ENCODE measurements at regions not wholly inside any gene's neighbourhood (a gene's known extent, or its start where the extent isn't known, plus 50 kb on each side); places are given as distances from the start of the nearest gene placed in this dataset.
"Not testable (repeated sequence)": the region's sequence is repeated elsewhere in the genome, so short reads cannot be mapped to it uniquely, and the experiment has no call there.

DNA sequence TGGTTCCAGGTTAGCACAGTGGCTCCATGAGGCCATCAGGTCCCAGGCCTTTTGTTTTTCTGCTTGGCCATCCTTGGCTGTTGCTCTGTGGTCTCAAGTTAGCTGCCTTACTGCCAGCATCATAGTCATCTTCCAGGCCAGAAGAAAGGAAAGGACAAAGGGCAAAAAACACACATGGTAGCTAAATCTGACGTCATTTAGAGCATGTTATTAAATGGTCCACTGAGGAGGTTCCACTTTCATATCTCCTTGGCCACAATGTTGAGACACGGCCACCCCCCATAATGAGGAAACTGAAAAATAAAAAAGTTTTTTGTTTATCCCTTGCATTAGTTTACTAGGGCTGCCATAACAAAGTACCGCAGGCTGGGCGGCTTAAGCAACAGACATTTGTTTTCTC lies 106.4 kb upstream of the NIPBL start:
- H3K36me3 ChIP-seq (replicated peaks; ENCODE audit: low read depth, low read length), result no peaks in the 10 kb centered on the region
- no peak overlapping the region for H3K4me3 ChIP-seq (ENCODE audit: low read length)
- H3K9ac ChIP-seq (ENCODE audit: low read length), result no peak overlapping the region
- no peak overlapping the region for H3K4me2 ChIP-seq (ENCODE audit: low read length)
- H3K27ac ChIP-seq (ENCODE audit: low read length), result no peak overlapping the region
- H4K20me1 ChIP-seq (ENCODE audit: insufficient read depth, low read length), result no peaks in the 10 kb centered on the region
- no peaks in the 10 kb centered on the region for H3K79me2 ChIP-seq (ENCODE audit: low read length)
- no peaks in the 10 kb centered on the region for H3K9me3 ChIP-seq (ENCODE audit: insufficient read depth, low read length)
- no peaks in the 10 kb centered on the region for H3K27me3 ChIP-seq (ENCODE audit: low read depth, low read length)
- TF ChIP-seq EZH2phosphoT487 (IDR thresholded peaks at IDR 0.05; ENCODE audit: low read depth), result no peak
- TF ChIP-seq, protein P1, sequence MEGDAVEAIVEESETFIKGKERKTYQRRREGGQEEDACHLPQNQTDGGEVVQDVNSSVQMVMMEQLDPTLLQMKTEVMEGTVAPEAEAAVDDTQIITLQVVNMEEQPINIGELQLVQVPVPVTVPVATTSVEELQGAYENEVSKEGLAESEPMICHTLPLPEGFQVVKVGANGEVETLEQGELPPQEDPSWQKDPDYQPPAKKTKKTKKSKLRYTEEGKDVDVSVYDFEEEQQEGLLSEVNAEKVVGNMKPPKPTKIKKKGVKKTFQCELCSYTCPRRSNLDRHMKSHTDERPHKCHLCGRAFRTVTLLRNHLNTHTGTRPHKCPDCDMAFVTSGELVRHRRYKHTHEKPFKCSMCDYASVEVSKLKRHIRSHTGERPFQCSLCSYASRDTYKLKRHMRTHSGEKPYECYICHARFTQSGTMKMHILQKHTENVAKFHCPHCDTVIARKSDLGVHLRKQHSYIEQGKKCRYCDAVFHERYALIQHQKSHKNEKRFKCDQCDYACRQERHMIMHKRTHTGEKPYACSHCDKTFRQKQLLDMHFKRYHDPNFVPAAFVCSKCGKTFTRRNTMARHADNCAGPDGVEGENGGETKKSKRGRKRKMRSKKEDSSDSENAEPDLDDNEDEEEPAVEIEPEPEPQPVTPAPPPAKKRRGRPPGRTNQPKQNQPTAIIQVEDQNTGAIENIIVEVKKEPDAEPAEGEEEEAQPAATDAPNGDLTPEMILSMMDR (IDR thresholded peaks at IDR 0.05; ENCODE audit: low read depth, low read length), result no peak
- no peaks in the 10 kb centered on the region for H3K4me1 ChIP-seq (ENCODE audit: low read length)
- H2AFZ ChIP-seq (ENCODE audit: low read depth, low read length), result no peak overlapping the region

DNA sequence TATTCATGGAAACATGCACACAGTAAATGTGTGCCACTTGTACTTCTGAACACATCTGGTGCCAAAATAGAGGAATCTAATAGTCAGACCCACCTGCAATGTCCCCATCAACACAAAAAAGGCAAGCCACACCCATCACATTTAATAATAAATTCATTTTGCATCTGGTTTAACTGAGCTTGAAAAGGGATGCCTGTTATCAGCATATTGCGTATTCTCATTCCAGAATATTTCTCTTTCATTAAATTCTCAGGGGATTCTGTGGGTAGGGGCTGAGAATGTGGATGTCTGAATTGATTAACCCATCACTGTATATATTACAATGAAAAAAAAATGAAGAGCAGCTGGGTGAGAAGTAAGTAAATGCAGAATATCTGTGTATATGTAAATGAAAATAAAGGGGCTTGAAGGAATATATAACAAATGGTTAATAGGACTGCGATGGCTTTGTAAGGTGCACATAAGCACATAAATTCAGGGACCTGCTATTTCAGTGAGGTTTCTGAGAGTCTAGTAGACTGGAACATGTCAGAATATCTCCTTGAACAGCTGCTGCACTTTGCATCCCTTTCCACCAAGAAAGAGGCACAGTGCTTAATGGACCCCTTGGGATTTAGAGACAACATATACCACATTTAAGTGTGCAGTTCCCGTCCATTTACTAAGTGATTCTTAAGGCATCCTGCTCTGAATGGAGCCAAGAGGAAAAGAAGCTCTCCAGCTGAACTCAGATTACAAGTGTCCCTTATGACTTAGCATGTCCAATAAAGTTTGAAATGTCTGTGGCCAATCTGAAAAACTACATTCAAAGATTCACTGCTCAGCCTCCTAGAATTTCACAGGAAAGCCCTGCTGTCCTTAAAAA lies 104.1 kb upstream of the NIPBL start:
- H4K20me1 ChIP-seq (ENCODE audit: insufficient read depth, low read length), result no peaks in the 10 kb centered on the region
- H3K4me1 ChIP-seq (ENCODE audit: low read length), result no peaks in the 10 kb centered on the region
- no peak overlapping the region for H3K4me3 ChIP-seq (ENCODE audit: low read length)
- no peak overlapping the region for H3K9ac ChIP-seq (ENCODE audit: low read length)
- H3K27me3 ChIP-seq (ENCODE audit: low read depth, low read length), result no peaks in the 10 kb centered on the region
- H3K4me2 ChIP-seq (ENCODE audit: low read length), result no peak overlapping the region
- H3K36me3 ChIP-seq (replicated peaks; ENCODE audit: low read depth, low read length), result no peaks in the 10 kb centered on the region
- TF ChIP-seq EZH2phosphoT487 (IDR thresholded peaks at IDR 0.05; ENCODE audit: low read depth), result no peak
- no peak overlapping the region for H2AFZ ChIP-seq (ENCODE audit: low read depth, low read length)
- H3K79me2 ChIP-seq (ENCODE audit: low read length), result no peaks in the 10 kb centered on the region
- H3K9me3 ChIP-seq (ENCODE audit: insufficient read depth, low read length), result no peaks in the 10 kb centered on the region
- no peak overlapping the region for H3K27ac ChIP-seq (ENCODE audit: low read length)

DNA sequence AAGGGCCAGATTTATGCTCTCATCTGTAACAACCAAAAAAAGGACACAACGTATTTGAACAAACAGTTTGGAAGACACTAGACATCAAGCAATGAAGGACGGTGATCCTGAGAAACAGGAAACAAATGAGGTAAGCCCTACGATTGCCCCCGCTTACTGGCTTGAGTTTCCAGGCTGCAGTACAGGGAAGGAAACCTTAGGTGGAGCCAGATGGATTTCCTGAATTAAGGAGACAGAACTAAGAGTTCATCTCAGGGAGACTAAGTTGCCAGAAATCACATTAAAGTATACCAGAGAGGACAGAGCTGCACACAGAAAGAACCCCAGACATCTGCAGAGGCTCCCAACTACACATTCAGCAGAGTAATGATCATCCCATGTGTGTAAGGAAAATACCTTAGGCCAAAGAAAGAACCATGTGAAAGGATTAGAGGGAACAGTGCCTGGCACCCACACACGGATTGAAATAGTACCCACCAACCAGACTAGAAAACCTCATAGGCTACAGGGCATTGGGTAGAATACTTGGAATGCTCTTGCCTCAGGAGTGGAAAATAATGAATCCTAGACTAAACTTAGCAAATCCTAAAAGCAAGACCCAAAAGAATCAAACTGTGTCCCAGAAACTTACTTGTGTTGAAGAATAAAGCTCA lies 99.3 kb upstream of the NIPBL start:
- no peak for TF ChIP-seq EZH2phosphoT487 (IDR thresholded peaks at IDR 0.05; ENCODE audit: low read depth)
- TF ChIP-seq, protein P1 (IDR thresholded peaks at IDR 0.05; ENCODE audit: low read depth, low read length), result no peak
- no peak overlapping the region for H3K9ac ChIP-seq (ENCODE audit: low read length)
- H2AFZ ChIP-seq (ENCODE audit: low read depth, low read length), result no peak overlapping the region
- no peak overlapping the region for H3K4me2 ChIP-seq (ENCODE audit: low read length)
- H4K20me1 ChIP-seq (ENCODE audit: insufficient read depth, low read length), result no peaks in the 10 kb centered on the region
- no peak overlapping the region for H3K4me3 ChIP-seq (ENCODE audit: low read length)
- no peaks in the 10 kb centered on the region for H3K9me3 ChIP-seq (ENCODE audit: insufficient read depth, low read length)
- H3K27me3 ChIP-seq (ENCODE audit: low read depth, low read length), result no peaks in the 10 kb centered on the region
- no peaks in the 10 kb centered on the region for H3K4me1 ChIP-seq (ENCODE audit: low read length)
- H3K27ac ChIP-seq (ENCODE audit: low read length), result no peak overlapping the region
- no peaks in the 10 kb centered on the region for H3K79me2 ChIP-seq (ENCODE audit: low read length)
- H3K36me3 ChIP-seq (replicated peaks; ENCODE audit: low read depth, low read length), result no peaks in the 10 kb centered on the region

DNA sequence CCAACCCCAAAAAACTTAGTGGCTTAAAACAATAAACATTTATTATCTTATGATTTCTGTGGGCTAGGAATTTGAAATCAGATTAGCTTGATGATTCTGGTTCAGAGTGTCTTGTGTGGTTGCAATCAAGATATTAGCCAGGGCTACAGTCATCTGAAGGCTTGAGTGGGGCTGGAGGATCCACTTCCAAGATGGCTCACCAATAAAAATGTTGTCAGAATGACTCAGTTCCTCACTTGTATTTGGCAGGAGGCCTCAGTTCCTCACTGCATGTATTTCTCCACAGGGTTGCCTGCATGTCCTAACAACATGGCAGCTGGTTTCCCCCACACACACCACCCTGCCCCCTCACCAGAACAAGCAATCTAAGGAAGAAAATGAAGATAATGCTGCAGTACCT lies 98.2 kb upstream of the NIPBL start:
- H3K27me3 ChIP-seq (ENCODE audit: low read depth, low read length), result no peaks in the 10 kb centered on the region
- H3K9me3 ChIP-seq (ENCODE audit: insufficient read depth, low read length), result no peaks in the 10 kb centered on the region
- no peaks in the 10 kb centered on the region for H3K36me3 ChIP-seq (replicated peaks; ENCODE audit: low read depth, low read length)
- no peak overlapping the region for H3K9ac ChIP-seq (ENCODE audit: low read length)
- no peak overlapping the region for H2AFZ ChIP-seq (ENCODE audit: low read depth, low read length)
- H4K20me1 ChIP-seq (ENCODE audit: insufficient read depth, low read length), result no peaks in the 10 kb centered on the region
- no peaks in the 10 kb centered on the region for H3K4me1 ChIP-seq (ENCODE audit: low read length)
- H3K79me2 ChIP-seq (ENCODE audit: low read length), result no peaks in the 10 kb centered on the region
- H3K4me2 ChIP-seq (ENCODE audit: low read length), result no peak overlapping the region
- TF ChIP-seq, protein P1 (IDR thresholded peaks at IDR 0.05; ENCODE audit: low read depth, low read length), result no peak
- no peak for TF ChIP-seq EZH2phosphoT487 (IDR thresholded peaks at IDR 0.05; ENCODE audit: low read depth)
- H3K4me3 ChIP-seq (ENCODE audit: low read length), result no peak overlapping the region
- no peak overlapping the region for H3K27ac ChIP-seq (ENCODE audit: low read length)

DNA sequence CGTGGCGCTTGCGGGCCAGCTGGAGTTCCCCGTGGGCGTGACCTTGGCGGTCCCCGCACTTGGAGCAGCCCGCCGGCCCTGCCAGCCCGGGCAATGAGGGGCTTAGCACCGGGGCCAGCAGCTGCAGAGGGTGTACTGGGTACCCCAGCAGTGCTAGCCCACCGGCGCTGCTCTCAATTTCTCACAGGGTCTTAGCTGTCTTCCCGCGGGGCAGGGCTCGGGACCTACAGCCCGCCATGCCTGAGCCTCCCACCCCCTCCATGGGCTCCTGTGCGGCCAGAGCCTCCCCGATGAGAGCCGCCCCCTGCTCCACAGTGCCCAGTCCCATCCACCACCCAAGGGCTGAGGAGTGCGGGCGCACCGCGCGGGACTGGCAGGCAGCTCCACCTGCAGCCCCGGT lies 94.0 kb upstream of the NIPBL start:
- not testable (repeated sequence) for H3K27ac ChIP-seq (ENCODE audit: low read length); H3K9me3 ChIP-seq (ENCODE audit: insufficient read depth, low read length); H3K4me1 ChIP-seq (ENCODE audit: low read length); H3K79me2 ChIP-seq (ENCODE audit: low read length); H3K4me2 ChIP-seq (ENCODE audit: low read length); H3K27me3 ChIP-seq (ENCODE audit: low read depth, low read length); H3K9ac ChIP-seq (ENCODE audit: low read length); H3K36me3 ChIP-seq (replicated peaks; ENCODE audit: low read depth, low read length); H4K20me1 ChIP-seq (ENCODE audit: insufficient read depth, low read length); H2AFZ ChIP-seq (ENCODE audit: low read depth, low read length); H3K4me3 ChIP-seq (ENCODE audit: low read length)

Measured in OCI-LY3 (cell line).